ENCODE measurements at regions not wholly inside any gene's neighbourhood (a gene's known extent, or its start where the extent isn't known, plus 50 kb on each side); places are given as distances from the start of the nearest gene placed in this dataset.

- no peak for DNase-seq
These were observed 68.4 kb upstream of the DLK1 start for GRCh38 chr14:100658181-100658886.

GRCh38 chr14:100659345-100660001 lies 67.2 kb upstream of the DLK1 start:
- DNase-seq, result no peak

GRCh38 chr14:100660498-100660881 lies 66.2 kb upstream of the DLK1 start:
- DNase-seq, result no peak

DNA sequence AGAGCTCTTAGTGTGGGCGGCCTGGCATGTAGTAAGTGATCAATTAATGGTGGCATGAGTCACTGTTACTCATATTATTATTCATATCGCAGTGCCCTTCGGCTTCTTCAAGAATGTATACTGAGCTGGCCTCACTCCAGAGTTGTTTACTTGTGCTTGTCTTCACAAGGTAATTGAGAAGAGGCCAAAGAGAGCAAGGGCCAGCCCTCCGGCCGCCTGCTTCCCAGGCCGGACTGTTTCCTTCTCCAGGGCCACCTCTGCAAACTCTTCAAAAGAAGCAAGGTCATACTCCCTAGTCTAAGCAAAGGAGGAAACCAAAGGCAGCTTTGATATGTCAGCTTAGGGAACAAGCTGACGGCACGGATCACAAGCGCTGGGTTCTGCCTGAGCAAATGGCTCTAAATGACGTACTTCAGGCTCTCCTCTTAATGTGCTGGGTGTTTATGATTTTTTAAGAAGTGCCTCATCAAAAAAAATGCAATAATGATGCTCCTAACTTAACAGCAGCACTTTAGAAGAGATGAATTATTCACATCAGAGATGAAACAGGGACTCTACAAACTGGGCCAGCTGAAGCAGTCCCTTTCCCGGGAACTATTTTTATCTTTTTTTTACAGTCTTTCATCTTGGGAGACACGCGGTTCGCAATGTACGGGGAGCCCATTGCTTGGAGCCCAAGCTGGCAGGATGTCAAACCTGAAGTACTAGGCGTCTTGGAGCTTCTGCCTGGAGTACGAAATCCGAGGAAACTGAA lies 65.6 kb upstream of the DLK1 start:
- DNase-seq, result peak in 28 of 58 donors; percentile 8 to 73 (median 42)

- DNase-seq, result peak in 36 of 58 donors; percentile 5 to 78 (median 28)
These were observed 63.6 kb upstream of the DLK1 start for GRCh38 chr14:100662879-100663760.

- no peak for DNase-seq
These were observed 63.0 kb upstream of the DLK1 start for GRCh38 chr14:100663761-100664052.

- no peak for DNase-seq
These were observed 62.5 kb upstream of the DLK1 start for GRCh38 chr14:100664231-100664630.

GRCh38 chr14:100664841-100665510 lies 61.7 kb upstream of the DLK1 start:
- DNase-seq, result peak in 1 of 58 donors; percentile 9

DNA sequence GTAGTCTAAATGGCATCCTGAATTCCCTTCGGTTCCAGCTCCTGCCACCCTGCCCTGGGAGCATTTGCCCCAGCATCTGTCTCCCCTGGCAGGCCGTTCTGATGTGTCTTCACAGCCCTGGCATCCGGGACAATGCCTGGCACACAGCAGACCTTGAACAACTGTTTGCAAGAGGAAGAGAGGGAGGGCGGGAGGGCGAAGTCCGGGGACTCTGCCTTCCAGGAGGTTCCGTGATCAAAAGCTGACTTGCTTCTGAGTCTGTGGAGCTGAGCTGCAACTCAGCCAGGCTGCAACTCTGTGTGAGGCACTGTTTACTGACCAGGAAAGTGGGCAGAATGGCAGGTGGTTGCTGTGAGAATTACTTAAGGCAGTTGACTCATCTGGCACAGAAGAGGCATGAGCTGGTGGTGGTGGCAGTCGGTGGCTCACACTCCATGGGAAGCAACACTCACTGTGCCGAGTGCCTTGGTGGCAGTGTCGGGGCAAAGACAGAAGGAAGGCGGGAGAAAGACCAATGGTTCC lies 61.1 kb upstream of the DLK1 start:
- DNase-seq, result peak in 29 of 58 donors; percentile 6 to 70 (median 36)

DNA sequence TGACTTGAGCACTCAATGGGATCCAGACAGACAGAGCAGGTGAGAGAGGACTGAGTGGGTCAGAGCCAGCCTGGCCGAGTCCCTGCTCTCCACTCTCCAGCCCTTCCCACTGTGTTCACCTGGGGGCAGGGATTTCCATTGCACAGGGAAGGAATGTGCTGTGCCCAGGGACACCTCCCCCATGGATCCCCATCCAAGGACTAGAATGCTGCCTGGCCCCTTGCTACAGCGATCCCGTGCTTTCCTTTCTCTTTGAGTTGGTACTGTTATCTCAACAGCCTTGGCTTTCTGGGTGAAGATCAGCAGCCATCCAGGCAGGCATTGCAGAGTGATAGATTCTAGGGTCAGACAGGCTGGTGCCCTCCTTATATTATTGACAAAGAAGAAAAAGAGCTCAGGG lies 60.3 kb upstream of the DLK1 start:
- no peak for DNase-seq

- DNase-seq, result no peak
These were observed 59.8 kb upstream of the DLK1 start for GRCh38 chr14:100666851-100667250.

DNA sequence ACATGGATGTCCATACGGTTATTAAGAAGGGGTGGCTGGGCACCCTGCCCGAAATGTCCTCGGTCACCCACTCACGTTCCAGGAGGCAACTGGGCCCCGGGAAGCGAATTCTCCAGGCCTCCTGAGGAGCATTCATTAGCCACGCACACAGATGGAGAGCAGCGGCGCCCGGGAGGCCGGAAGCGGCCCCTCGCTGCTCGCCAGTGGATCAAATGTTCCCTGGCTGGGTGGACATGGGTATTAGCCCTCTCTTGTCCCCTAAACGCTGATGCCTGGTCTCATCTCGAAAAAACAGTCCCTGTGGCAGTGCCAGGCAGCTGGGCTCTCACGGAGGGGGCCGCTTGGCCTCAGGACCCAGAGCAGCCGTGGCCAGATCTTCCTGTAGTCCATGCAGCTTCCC lies 59.0 kb upstream of the DLK1 start:
- no peak for DNase-seq

- DNase-seq, result no peak
These were observed 58.3 kb upstream of the DLK1 start for GRCh38 chr14:100668352-100668751.

- no peak for DNase-seq
These were observed 57.7 kb upstream of the DLK1 start for GRCh38 chr14:100669011-100669412.

DNA sequence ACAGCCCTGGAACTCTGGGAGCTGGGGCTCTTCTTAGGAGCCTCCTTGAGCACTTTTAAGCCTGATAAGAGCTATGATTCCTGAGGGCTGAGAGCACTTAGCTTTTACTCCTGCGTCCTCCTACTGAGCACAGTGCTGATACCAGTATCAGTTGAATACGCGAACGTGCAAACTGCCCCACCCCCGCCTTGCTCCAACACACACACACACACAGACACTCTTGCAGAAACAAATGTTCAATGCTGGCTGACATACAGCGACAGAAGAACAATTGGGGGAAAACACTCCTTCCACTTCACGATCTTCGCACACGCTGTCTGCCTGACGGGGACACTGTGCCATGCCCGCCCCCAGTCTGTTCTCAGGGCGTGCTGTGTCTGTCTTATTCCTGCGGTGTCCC lies 57.2 kb upstream of the DLK1 start:
- DNase-seq, result peak in 2 of 58 donors; percentile 12 to 30

- no peak for DNase-seq
These were observed 56.5 kb upstream of the DLK1 start for GRCh38 chr14:100670017-100670752.

GRCh38 chr14:100670753-100671049 lies 56.0 kb upstream of the DLK1 start:
- DNase-seq, result no peak

DNA sequence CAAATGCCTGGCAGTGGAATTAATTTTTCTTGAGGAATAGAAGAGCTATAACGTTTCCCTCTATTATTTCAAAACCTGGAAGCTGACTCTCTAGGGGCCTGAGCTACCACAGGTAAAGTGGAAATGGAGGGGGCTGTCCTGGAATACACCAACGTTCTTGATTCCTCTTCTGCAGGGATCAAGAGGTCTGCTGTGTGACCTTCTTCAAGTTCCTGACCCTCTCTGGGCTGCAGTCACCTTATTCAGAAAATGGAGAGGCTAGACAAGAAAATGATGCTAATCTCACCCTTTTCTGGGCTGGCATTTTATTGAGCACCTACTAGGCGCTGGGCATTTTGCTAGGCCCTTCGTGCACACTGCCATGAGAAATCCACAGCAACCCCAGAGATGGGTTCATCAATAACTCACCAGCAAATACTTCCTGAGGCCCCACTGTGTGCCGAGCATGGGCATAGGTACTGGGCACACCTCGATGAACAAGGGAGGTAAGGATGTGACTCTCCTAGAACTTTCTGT lies 55.2 kb upstream of the DLK1 start:
- DNase-seq, result no peak

- no peak for DNase-seq
These were observed 54.8 kb upstream of the DLK1 start for GRCh38 chr14:100671906-100672305.
